ENCODE measurements at regions not wholly inside any gene's neighbourhood (a gene's known extent, or its start where the extent isn't known, plus 50 kb on each side); places are given as distances from the start of the nearest gene placed in this dataset.

DNA sequence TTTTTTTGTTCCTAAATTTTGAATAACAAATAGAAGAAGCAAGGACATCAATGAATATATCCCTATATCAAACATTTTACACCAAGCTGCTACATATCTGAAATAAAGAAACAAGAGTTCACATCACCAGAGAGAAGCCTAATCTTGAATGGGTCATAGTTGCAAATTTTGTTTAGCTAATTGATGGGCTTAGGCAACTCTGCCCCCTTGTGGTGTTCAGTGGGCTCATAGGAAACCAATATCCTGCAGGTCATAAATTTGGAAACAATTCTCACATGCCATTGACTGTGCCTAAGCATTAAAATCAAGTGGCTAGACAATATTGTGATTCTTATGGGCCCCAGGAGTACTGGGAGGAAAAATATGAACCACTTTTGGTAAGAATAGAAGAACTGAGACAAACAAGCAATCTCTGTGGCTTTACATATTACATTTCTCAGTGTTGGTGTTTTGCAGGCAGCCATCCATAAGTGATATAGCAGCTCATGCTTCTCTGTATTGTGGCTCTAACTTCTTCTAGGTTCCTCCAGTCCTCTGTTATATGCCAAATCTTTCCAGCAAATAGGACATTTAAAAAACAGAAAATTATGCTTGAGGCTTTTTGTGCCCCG is 1262.8 kb upstream of the PRMT6 start:
- peak; percentile 2 to 12 for DNase-seq (ENCODE audit: low read depth in 2 of 2)

DNA sequence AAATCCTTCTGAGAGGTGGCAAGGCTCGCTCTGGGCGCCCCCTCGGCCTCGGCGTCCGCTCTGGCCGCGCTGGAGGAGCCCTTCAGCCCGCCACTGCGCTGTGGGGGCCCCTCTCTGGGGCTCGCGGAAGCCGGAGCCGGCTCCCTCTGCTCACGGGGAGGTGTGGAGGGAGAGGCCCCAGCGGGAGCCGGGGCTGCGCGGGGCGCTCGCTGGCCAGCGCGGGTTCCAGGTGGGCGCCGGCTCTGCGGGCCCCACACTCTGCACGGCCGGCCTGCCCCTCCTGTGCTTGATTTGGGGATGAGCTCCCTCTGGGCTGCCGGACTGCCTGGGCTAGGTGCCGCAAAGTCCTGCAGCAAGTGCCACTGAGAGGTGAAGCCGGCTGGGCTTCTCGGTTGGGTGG is 1260.7 kb upstream of the PRMT6 start:
- no peak for DNase-seq (ENCODE audit: low read depth in 2 of 2)

DNA sequence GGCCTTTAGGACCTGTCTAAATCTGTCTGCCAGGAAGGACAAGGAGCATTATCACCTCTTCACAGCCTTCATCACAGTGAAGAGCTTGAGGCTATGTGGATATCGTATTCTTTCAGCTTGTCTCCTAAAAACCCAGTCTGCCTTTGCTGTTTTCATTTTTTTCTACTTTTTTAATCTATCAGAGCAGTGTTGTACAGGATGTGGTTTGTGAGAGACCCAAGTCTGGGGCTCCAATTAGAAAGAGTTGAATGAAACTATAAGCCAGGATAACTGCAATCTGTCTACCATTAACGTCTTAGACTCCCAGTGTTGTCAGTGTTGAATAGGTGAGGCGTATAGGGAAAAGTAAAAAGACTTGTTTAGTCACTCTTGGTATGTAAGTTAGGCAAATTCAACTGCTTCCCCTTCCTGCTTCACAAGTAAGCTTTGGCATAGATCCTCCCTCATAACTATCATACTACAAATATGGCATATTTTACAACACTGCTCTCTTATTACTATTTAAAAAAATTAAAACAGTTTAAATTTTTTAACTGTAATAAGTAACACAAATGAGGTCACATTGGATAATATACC is 1225.8 kb upstream of the PRMT6 start:
- DNase-seq (ENCODE audit: low read depth in 2 of 2), result no peak

DNA sequence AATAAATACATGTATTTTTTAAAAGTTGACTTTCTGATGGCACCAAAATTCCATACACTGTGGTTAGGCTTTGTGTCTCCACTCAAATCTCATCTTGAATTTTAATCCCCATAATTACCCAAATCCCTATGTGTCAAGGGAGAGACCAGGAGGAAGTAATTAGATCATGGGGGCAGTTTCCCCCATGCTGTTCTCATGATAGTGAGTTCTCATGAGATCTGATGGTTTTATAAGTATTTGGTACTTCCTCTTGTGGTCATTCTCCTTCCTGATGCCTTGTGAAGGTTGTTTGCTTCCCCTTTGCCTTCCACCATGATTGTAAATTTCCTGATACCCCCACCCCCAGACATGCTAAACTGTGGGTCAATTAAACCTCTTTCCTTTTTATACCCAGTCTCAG is 1218.4 kb upstream of the PRMT6 start:
- no peak for DNase-seq (ENCODE audit: low read depth in 2 of 2)

DNA sequence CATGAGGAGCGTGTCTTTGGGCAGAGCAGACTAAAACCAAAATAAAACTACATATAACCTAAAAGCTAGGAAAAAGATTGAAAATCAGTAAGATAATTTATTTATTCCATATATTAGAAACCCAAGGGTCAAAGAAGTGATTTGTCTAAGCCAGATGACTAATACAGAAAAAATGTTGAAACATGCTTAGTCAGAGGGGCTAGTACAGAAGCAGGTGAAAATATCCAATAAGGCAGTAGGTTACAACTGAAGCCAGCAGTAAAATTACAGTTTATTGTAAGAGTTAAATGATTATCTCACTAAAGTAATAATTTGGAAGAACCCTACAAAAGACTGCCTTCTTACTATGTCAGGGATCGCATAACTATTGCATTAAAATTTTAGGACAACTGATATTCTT is 1190.9 kb upstream of the PRMT6 start:
- no peak for DNase-seq (ENCODE audit: low read depth in 2 of 2)

DNA sequence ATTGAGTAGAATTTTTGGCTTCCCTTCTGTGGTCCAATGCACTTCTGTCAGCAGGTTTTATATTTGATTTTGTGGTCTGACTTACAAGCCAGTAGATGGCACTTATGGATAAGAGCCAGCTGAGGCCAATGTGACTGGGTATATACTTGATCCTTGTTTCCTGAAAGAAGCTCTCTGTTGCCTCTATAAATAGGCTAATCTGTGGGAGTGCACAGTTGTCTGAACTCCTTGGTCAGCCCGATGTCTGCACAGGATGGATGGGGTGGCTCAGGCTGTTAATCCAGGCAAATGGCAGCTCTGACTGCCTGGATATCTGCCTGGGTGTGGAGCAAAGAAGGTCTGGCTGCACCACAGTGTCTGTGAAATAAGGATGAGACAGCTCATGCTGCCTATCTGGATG is 1183.7 kb upstream of the PRMT6 start:
- DNase-seq (ENCODE audit: low read depth in 2 of 2), result no peak

DNA sequence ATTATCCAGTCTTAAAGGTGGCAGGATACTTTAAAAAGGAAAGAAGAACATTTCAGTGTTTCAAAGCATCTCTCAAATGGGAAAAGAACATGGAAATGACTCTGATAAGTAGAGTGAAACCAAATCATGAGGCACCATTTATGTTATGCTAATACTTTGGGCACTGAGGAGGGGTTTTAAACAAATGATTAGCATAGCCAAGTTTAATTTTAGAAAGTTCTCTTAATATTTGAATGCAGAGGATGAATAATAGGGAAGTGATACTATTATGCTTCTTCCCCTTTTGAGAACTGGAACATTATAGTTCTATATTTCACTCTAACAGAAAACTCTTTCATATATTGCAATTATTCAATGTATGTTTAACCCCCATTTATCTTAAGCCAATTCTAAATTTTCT is 1181.9 kb upstream of the PRMT6 start:
- no peak for DNase-seq (ENCODE audit: low read depth in 2 of 2)

DNA sequence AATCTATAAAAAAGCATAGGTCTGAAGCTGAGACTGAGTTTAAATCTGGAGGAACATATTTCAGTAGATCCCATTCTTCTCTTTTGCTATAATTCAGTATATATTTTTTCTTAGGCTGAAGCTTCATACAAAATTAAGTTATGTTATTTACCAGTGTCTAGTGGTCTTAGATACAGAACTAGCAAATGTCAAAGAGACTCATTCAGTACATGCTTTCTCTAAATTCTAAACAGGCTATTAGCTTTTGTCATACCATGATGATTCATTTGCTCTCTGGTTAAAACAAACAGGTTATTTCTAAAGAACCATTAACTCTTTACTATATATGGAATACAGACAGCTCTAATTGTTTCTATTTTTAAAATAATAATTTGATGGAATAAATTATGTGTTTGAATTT is 1170.2 kb upstream of the PRMT6 start:
- DNase-seq (ENCODE audit: low read depth in 2 of 2), result no peak

DNA sequence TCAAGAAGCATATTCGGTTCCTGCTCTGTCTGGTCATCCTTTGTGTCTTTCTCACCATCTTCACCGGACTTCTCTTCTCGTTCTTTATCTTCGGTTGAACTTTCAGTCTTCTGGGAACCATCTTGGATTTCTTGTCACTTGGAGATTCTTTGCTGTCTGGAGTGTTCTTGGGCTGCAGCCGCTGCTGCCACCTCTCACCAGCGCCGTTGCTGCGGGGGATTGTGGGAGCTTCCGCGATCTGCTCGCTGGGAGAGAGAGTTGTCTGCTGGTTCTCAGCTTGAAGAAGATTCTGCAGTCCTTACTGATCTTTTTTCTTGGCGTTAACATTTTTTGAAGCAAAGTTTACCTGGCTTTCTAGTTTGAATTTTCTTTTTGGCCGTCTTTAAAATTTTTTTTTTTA is 1165.2 kb upstream of the PRMT6 start:
- DNase-seq (ENCODE audit: low read depth in 2 of 2), result no peak

DNA sequence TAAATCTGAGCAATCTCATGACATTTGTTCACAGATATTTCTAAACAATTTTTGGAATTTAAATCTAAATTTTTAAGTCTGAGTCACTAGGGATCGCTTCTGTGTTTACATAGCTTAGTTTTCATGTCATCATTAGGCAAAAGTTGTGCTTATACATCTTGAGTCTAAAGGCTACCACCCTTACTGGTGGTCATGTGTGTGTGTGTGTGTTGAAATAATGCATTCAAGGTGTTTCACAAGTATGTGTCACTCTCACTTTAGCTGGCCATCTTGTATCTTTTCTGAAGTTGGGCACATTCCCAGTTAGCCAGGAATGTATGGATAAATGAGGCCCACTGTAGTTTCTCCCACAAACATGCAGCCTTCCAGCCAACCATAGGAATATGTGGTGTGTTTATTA is 1162.5 kb upstream of the PRMT6 start:
- DNase-seq (ENCODE audit: low read depth in 2 of 2), result no peak

DNA sequence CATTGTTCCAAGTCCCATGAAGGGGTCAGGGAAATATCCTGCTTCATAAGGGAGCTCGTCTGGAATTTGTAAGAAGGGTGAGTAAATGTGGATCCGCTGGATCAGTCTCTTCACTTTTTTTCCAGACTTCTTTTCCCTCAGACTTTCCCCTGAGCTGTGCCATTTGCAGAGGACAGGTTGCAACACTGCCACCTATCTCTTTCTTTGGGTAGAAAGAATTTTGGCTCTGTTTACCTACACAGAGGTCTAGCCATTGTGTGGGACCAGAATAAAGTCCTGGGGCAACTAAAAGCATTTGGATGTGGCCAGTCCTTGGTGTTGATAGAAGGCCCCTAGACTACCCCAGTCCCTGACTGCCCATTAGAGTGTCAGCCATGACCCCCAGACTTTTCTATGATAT is 1146.7 kb upstream of the PRMT6 start:
- DNase-seq (ENCODE audit: low read depth in 2 of 2), result no peak

DNA sequence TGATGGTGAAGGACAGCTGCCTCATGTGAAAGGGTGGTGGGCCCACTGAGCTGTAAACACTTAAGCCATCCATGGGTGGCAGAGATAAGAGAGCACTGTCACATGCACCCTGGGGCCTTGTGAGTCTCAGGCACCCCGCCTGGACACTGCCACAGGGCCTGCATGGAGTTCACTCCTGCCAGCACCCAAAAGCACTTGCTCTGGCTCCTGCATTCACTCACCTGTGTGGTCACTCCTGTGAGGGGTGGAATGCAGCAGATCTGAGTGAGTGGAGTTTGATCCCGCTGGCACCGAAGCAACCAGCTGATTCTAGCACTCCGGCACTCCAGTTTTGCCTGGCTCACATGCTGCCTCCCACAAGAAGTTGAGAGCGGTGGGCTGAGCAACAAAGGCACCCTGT is 1142.1 kb upstream of the PRMT6 start:
- DNase-seq (ENCODE audit: low read depth in 2 of 2), result no peak

DNA sequence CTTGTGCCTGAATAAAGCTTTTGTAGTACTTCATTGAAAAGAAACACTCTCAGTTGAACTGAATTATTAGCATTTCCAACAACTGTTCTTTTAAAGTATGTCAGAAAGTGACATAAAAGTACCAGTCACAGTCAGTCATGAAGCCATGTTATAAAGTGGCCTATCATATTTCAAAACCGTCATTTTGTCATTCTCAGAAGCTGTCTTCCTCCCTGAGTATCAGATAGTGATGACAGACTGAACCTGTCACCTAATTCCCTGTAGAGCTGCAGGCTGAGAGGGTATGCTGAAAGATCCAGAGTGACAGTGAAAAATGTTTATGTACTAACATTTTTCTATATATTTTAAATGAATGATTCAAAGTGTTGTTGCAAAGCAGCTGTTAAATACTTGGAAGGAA is 1121.7 kb upstream of the PRMT6 start:
- DNase-seq (ENCODE audit: low read depth in 2 of 2), result no peak

DNA sequence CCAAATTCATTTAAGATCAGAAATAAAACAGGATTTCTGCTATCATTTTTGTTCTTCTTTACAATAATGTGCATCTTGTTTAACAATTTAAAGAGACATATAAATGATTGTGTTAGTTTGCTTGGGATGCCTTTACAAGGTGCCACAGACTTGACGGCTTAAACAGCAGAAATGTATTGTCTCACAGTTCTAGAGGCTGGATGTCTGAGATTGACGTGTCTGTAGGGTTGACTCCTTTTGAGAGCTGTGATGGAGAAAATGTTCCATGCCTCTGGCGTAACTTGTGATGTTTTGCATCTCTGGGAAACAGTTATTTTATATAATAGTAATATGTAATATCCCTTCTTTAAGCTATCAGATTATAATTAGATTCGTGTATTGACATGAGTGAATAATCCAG is 1091.6 kb upstream of the PRMT6 start:
- no peak for DNase-seq (ENCODE audit: low read depth in 2 of 2)

DNA sequence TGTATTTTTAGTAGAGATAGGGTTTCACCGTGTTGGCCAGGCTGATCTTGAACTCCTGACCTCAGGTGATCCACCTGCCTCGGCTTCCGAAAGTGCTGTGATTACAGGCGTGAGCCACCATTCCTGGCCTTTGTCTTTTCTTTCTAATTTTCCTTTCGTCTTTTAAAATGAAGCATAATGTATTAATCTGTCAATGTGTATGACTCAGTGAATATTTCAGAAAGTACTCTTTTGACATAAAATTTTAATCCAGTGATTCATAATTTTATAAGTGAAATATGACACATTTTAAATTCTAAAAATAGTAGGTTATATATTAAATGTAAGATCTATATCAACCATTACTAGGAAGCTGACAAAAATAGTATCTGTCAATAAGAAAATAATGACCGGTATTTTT is 1059.0 kb upstream of the PRMT6 start:
- DNase-seq (ENCODE audit: low read depth in 2 of 2), result no peak

DNA sequence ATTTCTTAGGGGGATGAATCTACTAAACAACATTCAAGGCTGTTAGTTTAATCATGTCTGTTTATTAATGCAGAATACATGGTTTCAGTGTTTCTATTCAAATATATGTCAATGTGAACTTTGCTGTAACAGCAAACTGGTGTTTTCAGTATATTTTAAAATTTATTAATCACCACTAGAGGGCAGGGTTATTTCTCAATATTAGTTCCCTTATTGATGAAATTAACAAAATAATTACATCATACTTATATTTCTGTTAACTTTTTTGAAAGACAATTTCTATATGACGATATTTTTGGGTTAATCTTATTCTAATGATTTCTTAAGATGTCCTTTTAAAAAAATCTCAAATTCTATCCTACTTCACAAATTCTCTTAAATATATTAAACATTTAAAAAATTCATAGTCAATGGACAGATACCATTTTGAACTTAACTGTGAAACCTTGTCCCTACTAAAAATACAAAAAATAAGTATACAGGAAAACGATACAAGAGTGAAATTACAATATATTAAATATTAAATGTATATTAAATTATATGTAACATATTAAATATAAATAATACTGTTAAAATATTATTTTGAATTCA is 1034.1 kb upstream of the PRMT6 start:
- no peak for DNase-seq (ENCODE audit: low read depth in 2 of 2)

DNA sequence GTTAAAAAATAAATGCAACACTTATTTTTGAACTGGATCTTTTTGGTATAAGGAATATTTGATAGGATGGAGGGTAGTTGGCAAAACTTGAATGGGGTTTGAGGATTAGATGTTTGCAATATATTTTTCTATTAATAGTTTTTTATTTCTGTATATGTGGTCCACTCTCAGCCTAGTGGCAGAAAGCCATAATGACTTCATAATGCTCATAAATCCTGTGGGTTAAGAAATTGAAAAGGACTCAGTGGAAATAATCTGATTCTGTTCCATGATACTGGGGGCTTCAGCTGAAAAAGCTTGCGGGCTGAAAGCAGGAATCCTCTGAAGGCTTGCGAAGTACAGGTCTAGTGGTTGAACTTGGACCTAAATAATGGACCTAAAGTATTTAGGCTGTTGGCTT is 1028.6 kb upstream of the PRMT6 start:
- no peak for DNase-seq (ENCODE audit: low read depth in 2 of 2)

DNA sequence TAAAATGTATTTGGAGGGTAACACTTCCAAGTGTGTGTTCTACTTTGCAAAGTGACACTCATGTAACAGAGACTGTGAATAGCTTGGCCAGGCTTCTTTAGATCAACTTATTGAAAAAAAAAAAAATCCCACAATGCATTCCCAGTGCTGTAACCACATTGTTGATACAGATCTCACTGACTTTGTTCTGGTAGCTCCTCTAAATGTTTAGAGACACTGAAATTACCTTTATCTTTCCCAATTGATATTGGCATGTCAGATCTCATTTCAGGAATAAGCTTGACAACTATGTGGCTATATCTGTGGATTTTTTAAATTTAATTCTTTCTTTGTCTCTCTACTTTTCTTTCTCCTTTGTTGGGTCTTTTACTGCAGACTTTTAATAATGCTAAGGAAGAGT is 1018.9 kb upstream of the PRMT6 start:
- no peak for DNase-seq (ENCODE audit: low read depth in 2 of 2)

DNA sequence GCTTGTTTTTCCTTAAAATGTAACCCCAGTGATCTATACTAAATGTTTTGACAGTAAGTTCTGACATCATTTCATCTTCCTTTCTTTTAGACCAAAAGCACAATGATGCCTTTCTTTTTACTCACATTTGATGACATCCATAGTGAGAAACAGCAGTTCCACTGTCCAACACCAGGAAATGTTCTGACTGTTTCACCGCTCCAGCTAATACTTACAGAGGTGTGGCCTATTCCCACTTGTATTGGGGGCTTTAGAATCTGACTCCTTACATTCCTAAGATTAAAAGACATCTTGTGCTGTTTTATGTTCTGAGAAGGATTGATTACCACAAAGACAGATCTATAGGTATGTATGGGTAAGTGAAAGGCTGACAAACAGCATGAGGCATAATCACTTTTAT is 1018.2 kb upstream of the PRMT6 start:
- no peak for DNase-seq (ENCODE audit: low read depth in 2 of 2)

DNA sequence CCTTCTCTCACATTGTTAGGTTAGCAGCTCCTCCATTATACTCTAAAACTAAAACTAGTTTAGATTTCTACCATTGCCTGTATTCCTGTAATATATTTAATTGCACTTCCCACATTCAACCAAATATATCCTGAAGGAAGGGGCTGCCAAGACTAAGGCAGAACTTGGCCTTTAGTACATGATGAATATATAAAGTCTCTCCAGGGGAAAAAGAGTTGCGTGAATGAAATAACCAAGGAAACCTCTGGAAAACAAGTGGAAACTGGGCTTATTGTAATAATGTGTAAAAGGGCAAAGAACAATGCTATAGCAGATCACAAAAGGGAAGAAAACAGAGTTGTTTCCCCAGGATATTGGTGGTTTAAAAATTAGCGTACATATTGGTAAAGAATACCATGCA is 1012.5 kb upstream of the PRMT6 start:
- DNase-seq (ENCODE audit: low read depth in 2 of 2), result no peak

DNA sequence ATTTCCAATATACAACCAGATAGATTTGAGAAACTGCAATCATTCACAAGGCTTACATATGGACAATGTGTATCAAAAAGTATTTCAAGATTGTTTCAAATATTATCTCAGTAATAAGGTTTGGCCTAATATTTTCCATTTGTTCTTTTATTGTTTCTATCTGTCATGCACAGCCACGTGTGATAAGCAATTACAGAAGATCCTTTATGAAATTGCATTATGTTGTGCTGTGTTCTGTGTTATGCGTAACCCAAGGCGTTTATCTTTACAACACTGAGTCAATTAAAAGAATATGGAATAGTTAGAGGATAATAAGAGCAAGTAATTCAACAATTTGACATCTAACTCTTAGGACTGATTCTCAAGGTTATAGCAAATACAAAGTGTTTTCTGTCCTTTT is 1009.3 kb upstream of the PRMT6 start:
- no peak for DNase-seq (ENCODE audit: low read depth in 2 of 2)

DNA sequence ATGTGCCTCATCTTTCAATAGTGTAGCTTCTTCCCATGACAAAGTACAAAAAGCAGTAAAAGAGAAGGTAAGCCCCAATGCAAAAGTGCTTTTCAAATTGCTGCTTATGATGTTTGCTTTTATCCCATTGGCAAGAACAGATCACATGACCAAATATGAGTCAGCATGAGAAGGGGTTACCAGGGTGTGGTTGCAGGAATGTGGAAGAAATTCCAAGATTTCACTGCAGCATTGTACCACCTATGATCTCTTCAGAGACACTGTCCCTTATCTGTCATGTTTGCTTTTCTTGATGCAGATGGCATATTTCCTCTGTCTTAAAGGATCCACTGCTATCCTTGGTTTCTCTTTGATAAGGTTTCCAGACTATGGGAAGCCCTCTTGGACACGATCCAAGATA is 1006.9 kb upstream of the PRMT6 start:
- DNase-seq (ENCODE audit: low read depth in 2 of 2), result no peak

DNA sequence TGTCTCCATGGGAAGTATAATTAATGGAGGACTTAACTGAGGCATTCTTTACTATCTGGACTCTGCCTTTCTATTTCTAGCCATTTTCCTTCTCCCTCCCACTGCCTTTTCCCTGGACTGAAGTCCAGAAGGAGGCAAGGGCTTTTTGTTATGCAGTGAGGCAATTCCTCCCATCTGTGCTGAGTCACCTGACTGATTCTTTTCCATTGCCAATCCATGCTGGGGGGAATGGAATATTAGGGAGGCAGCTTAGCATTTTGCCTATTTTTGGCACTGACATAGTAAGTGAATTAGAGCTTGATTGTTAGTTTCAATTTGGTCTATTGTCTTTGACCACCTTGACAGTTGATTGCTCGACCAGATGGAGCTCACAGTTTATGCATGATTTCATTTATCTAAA is 1000.6 kb upstream of the PRMT6 start:
- DNase-seq (ENCODE audit: low read depth in 2 of 2), result no peak

Measured in stimulated activated CD4-positive, alpha-beta T cell treated with anti-CD3 and anti-CD28 coated beads, Interleukin-4, amount 100 ng/mL, for 48 hours (primary cell).